GM23248 (cell line): ENCODE measurements at regions not wholly inside any gene's neighbourhood (a gene's known extent, or its start where the extent isn't known, plus 50 kb on each side); places are given as distances from the start of the nearest gene placed in this dataset.

Source experiments
- DNase-seq: peaks from one replicate; pipeline ENCODE4 v3.0.0-alpha.2; 2015
- H2AFZ ChIP-seq: fragments of 200-600 bp; sonication (generic); 2 replicates; pipeline ENCODE4 v1.6.1; 2016; ENCODE audit warnings: antibody characterized with exemption
- H3F3A ChIP-seq: fragments of 200-600 bp; sonication (generic); 2 replicates; pipeline ENCODE4 v1.6.1; 2016; ENCODE audit warnings: mild to moderate bottlenecking, antibody characterized with exemption, mixed run types; ENCODE audit not compliant: insufficient read depth
- H3K27ac ChIP-seq: fragments of 200-600 bp; sonication (generic); 2 replicates; pipeline ENCODE4 v1.5.1; 2016; ENCODE audit warnings: mild to moderate bottlenecking
- H3K27me3 ChIP-seq: fragments of 200-600 bp; sonication (generic); replicated peaks from 2 replicates; pipeline ENCODE4 v1.6.1; 2016; ENCODE audit warnings: mild to moderate bottlenecking; ENCODE audit not compliant: insufficient read depth
- H3K36me3 ChIP-seq: fragments of 200-600 bp; sonication (generic); 2 replicates; pipeline ENCODE4 v1.6.1; 2016; ENCODE audit warnings: low read depth, mild to moderate bottlenecking
- H3K4me1 ChIP-seq: fragments of 200-600 bp; sonication (generic); 2 replicates; pipeline ENCODE4 v1.6.1; 2016; ENCODE audit warnings: mild to moderate bottlenecking; ENCODE audit not compliant: insufficient read depth
- H3K4me2 ChIP-seq: fragments of 200-600 bp; sonication (generic); one replicate; pipeline ENCODE4 v1.6.1; 2016; ENCODE audit warnings: mild to moderate bottlenecking; ENCODE audit not compliant: unreplicated experiment
- H3K4me3 ChIP-seq: fragments of 200-600 bp; sonication (generic); 2 replicates; pipeline ENCODE4 v1.5.1; 2016; ENCODE audit warnings: mild to moderate bottlenecking
- H3K79me2 ChIP-seq: fragments of 200-600 bp; sonication (generic); 2 replicates; pipeline ENCODE4 v1.6.1; 2016; ENCODE audit warnings: mild to moderate bottlenecking; ENCODE audit not compliant: insufficient read depth
- H3K9ac ChIP-seq: fragments of 200-600 bp; sonication (generic); 2 replicates; pipeline ENCODE4 v1.6.1; 2016; ENCODE audit warnings: mild to moderate bottlenecking
- H3K9me2 ChIP-seq: fragments of 200-600 bp; sonication (generic); 2 replicates; pipeline ENCODE4 v1.6.1; 2016; ENCODE audit warnings: mixed run types, mild to moderate bottlenecking, moderate library complexity; ENCODE audit not compliant: insufficient read depth
- H3K9me3 ChIP-seq: fragments of 200-600 bp; sonication (generic); one replicate; pipeline ENCODE4 v1.6.1; 2017; ENCODE audit warnings: low read depth
- H4K20me1 ChIP-seq: fragments of 200-600 bp; sonication (generic); 2 replicates; pipeline ENCODE4 v1.6.0; 2016; ENCODE audit not compliant: insufficient read depth
- EZH2 ChIP-seq: fragments of 200-600 bp; sonication (generic); IDR thresholded peaks from 2 replicates; pipeline ENCODE4 v1.6.1; 2018; ENCODE audit warnings: antibody characterized with exemption, mild to moderate bottlenecking; ENCODE audit not compliant: insufficient read depth, poor library complexity, severe bottlenecking
- EZH2phosphoT487 ChIP-seq: fragments of 200-600 bp; sonication (generic); IDR thresholded peaks from 2 replicates; pipeline ENCODE4 v1.6.1; 2018; ENCODE audit warnings: antibody characterized with exemption, moderate library complexity, mild to moderate bottlenecking, low read depth; ENCODE audit not compliant: insufficient read depth
- WGBS, 2 experiments: methylation state at CpG; one replicate each; pipeline ENCODE4 v1.1.6; 2015 to 2017; ENCODE audit warnings: low lambda C conversion rate in 2 of 2, low coverage in 1 of 2; ENCODE audit errors: missing lambda C conversion rate in 2 of 2; 5-methylcytosine and 5-hydroxymethylcytosine counted together
- in situ Hi-C: fragments of 300-500 bp; cut with MboI; formaldehyde crosslinking; loops from 2 replicates; pipeline ENCODE4 v1.15.0; 2020

- Histone ChIP-seq H3K9ac (no peak overlapping the region), H3K4me2 (no peak overlapping the region), H4K20me1 (no peaks in the 10 kb centered on the region), H3K4me1 (no peaks in the 10 kb centered on the region), H3K9me3 (no peaks in the 10 kb centered on the region), H2AFZ (no peak overlapping the region), H3F3A (no peaks in the 10 kb centered on the region), H3K4me3 (no peak overlapping the region), H3K36me3 (no peaks in the 10 kb centered on the region), H3K79me2 (no peaks in the 10 kb centered on the region), H3K9me2 (no peaks in the 10 kb centered on the region), H3K27me3 (no peaks in the 10 kb centered on the region), H3K27ac (no peak overlapping the region)
- WGBS, 2 experiments = 27 to 34% methylated on average over 2 of the region's 2 CpGs
- no peak for TF ChIP-seq EZH2phosphoT487
- TF ChIP-seq EZH2 = no peak
- DNase-seq = no peak
- in situ Hi-C loops = no loop called here
These were observed 90.3 kb downstream of the OLIG3 start for GRCh38 chr6:137403855-137404254.

- 61 to 66% methylated on average over 6 of the region's 6 CpGs for WGBS, 2 experiments
- Histone ChIP-seq H3K4me2 (no peak overlapping the region), H3K9me3 (no peaks in the 10 kb centered on the region), H2AFZ (no peak overlapping the region), H3K79me2 (no peaks in the 10 kb centered on the region), H3K27me3 (no peaks in the 10 kb centered on the region), H3K36me3 (no peaks in the 10 kb centered on the region), H3K27ac (no peak overlapping the region), H3K4me1 (no peaks in the 10 kb centered on the region), H3K9me2 (no peaks in the 10 kb centered on the region), H4K20me1 (no peaks in the 10 kb centered on the region), H3K9ac (no peak overlapping the region), H3F3A (no peaks in the 10 kb centered on the region), H3K4me3 (no peak overlapping the region)
- TF ChIP-seq EZH2 = no peak
- TF ChIP-seq EZH2phosphoT487 = no peak
- in situ Hi-C loops = no loop called here
- DNase-seq = no peak
These were observed 90.8 kb downstream of the OLIG3 start for GRCh38 chr6:137403443-137403842.

DNA sequence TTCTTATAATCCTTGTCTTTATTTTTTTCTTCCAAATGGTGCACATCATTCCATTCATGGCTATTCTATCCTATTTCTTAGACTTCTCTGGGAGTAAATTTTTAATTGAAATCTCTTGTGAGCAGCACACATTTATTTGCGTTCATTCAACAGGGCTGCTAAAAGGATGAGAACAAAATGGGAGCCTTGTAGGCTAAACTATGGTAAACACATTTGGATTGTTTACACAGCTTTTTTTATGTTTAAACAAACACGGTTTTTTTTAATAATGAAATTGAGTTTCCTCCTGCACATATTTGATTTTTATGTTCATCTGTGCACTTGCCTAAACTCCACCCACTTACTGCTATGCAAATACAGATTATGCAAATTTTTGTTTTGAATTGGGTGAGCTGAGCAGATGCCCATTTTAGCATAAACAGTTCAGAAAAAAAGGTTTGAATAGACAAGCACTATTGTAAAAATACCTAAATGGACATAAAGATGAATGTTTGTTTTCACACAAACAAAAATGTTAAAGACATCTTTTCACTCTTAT is 92.0 kb downstream of the OLIG3 start:
- TF ChIP-seq EZH2 (no peak), EZH2phosphoT487 (no peak)
- 33 to 37% methylated on average over 2 of the region's 2 CpGs for WGBS, 2 experiments
- H3K9me3 ChIP-seq = no peaks in the 10 kb centered on the region
- no peak overlapping the region for H2AFZ ChIP-seq
- no peak overlapping the region for H3K9ac ChIP-seq
- H3F3A ChIP-seq = no peaks in the 10 kb centered on the region
- no peaks in the 10 kb centered on the region for H3K27me3 ChIP-seq
- in situ Hi-C loops = no loop called here
- H3K79me2 ChIP-seq = no peaks in the 10 kb centered on the region
- H3K36me3 ChIP-seq = no peaks in the 10 kb centered on the region
- H3K4me2 ChIP-seq = no peak overlapping the region
- H3K4me1 ChIP-seq = no peaks in the 10 kb centered on the region
- H4K20me1 ChIP-seq = no peaks in the 10 kb centered on the region
- no peak overlapping the region for H3K4me3 ChIP-seq
- DNase-seq = no peak
- H3K27ac ChIP-seq = no peak overlapping the region
- H3K9me2 ChIP-seq = no peaks in the 10 kb centered on the region

GRCh38 chr6:137401088-137401487 is 93.1 kb downstream of the OLIG3 start:
- Histone ChIP-seq H2AFZ (no peak overlapping the region), H3F3A (no peaks in the 10 kb centered on the region), H3K9me3 (no peaks in the 10 kb centered on the region), H3K36me3 (no peaks in the 10 kb centered on the region), H3K27ac (no peak overlapping the region), H3K4me1 (no peaks in the 10 kb centered on the region), H3K9ac (no peak overlapping the region), H3K4me3 (no peak overlapping the region), H3K27me3 (no peaks in the 10 kb centered on the region), H4K20me1 (no peaks in the 10 kb centered on the region), H3K9me2 (no peaks in the 10 kb centered on the region), H3K79me2 (no peaks in the 10 kb centered on the region), H3K4me2 (no peak overlapping the region)
- in situ Hi-C loops = no loop called here
- WGBS, 2 experiments = 55 to 56% methylated on average over 4 of the region's 4 CpGs
- no peak for TF ChIP-seq EZH2phosphoT487
- no peak for TF ChIP-seq EZH2
- no peak for DNase-seq
